Stomach (tissue), 4 donors: ENCODE measurements at regions not wholly inside any gene's neighbourhood (a gene's known extent, or its start where the extent isn't known, plus 50 kb on each side); places are given as distances from the start of the nearest gene placed in this dataset.

Source experiments
- EP300 ChIP-seq: sonication (generic); formaldehyde crosslinking; IDR thresholded peaks from one replicate; pipeline ENCODE4 v1.6.1; 2017; ENCODE audit warnings: antibody characterized with exemption
- POLR2AphosphoS5 ChIP-seq, 3 donors: sonication (generic); formaldehyde crosslinking; IDR thresholded peaks; one replicate each; pipeline ENCODE4 v1.6.1; 2016; ENCODE audit warnings: antibody characterized with exemption in 3 of 3
- TF ChIP-seq, protein P1 (sequence below), 7 experiments: fragments of 450-650 bp in 4 of 7; fragments of 200-600 bp in 3 of 7; sonication (generic) in 3 of 7; IDR thresholded peaks; one replicate each; pipeline ENCODE4 v1.5.1; 2016 to 2019; ENCODE audit warnings: antibody characterized with exemption in 7 of 7, control low read depth in 2 of 7, mild to moderate bottlenecking in 1 of 7

DNA sequence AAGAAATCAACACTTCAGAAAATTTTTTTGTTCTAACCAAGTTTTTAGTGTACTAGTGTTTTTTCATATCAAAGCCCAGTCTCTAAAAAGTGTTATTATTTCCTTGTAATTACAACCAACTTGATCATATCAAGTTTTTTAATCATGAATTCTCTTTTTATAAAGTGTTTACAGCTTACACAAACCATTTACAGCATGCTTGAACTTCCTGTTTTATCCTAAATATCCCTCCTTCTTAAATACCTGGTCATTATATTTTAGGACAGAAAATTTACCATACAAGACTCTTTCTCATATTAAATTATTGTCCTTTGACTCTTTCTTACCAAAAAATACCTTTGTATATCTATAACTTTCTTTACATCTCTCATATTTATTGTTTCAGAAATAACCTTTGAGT, 89.4 kb upstream of the NPY2R start:
- TF ChIP-seq, protein P1, sequence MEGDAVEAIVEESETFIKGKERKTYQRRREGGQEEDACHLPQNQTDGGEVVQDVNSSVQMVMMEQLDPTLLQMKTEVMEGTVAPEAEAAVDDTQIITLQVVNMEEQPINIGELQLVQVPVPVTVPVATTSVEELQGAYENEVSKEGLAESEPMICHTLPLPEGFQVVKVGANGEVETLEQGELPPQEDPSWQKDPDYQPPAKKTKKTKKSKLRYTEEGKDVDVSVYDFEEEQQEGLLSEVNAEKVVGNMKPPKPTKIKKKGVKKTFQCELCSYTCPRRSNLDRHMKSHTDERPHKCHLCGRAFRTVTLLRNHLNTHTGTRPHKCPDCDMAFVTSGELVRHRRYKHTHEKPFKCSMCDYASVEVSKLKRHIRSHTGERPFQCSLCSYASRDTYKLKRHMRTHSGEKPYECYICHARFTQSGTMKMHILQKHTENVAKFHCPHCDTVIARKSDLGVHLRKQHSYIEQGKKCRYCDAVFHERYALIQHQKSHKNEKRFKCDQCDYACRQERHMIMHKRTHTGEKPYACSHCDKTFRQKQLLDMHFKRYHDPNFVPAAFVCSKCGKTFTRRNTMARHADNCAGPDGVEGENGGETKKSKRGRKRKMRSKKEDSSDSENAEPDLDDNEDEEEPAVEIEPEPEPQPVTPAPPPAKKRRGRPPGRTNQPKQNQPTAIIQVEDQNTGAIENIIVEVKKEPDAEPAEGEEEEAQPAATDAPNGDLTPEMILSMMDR (IDR thresholded peaks at IDR 0.05), result no peak
- TF ChIP-seq EP300 (no peak), POLR2AphosphoS5 (IDR thresholded peaks at IDR 0.05) (no peak)
